Colonic mucosa (tissue), 4 donors: ENCODE measurements at regions not wholly inside any gene's neighbourhood (a gene's known extent, or its start where the extent isn't known, plus 50 kb on each side); places are given as distances from the start of the nearest gene placed in this dataset.

ENCODE experiments used
- DNase-seq: peaks from one replicate; pipeline ENCODE4 v3.0.0-alpha.2; 2020
- H3K27ac ChIP-seq: fragments of 200-600 bp; one replicate; pipeline ENCODE4 v1.8.0; 2021
- H3K27me3 ChIP-seq: fragments of 200-600 bp; one replicate; pipeline ENCODE4 v1.8.0; 2021
- H3K36me3 ChIP-seq: fragments of 200-600 bp; one replicate; pipeline ENCODE4 v1.8.0; 2021
- H3K4me1 ChIP-seq: fragments of 200-600 bp; one replicate; pipeline ENCODE4 v1.8.0; 2021; ENCODE audit warnings: mild to moderate bottlenecking
- H3K4me3 ChIP-seq: fragments of 200-600 bp; one replicate; pipeline ENCODE4 v1.8.0; 2021
- H3K9ac ChIP-seq, 2 donors: one replicate each; pipeline ENCODE4 v1.7.0; 2013; ENCODE audit warnings: control low read depth in 2 of 2, low read depth in 2 of 2, low read length in 2 of 2
- H3K9me3 ChIP-seq: fragments of 200-600 bp; one replicate; pipeline ENCODE4 v1.8.0; 2021
- intact Hi-C: fragments of 100-400 bp; cut with DNase I; formaldehyde crosslinking; loops from one replicate; pipeline ENCODE4 v1.14.1; 2022
- TF ChIP-seq, protein P1 (sequence below): fragments of 200-600 bp; IDR thresholded peaks from one replicate; pipeline ENCODE4 v1.8.0; 2022; ENCODE audit warnings: antibody characterized with exemption, mild to moderate bottlenecking
- donor health status: healthy.
- donor health status: DM: no; HTN: no; CAD: no.
- donor health status: DM: no; HTN: no; CAD: no.

DNA sequence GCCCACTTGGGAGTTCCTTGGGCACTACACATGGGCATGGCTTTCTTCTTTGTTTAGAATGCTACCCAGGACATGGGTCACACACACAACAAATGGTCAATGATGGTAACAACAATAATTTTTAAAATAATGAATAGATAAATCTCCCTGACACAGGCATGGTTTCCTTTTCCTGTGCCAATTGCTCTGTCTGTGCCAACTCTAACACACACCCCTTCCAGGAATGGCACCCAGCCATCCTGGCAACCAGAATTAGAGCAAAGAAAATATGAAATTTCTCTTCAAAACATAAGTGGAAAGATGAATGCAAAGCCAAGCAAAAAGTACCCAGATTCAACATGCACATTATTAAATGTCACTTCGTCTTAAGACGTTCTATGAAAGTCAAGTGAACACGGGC lies 104.9 kb upstream of the SOX5 start:
- intact Hi-C loops: no loop called here
- H3K4me1 ChIP-seq: no peaks in the 10 kb centered on the region
- H3K27me3 ChIP-seq: no peaks in the 10 kb centered on the region
- no peak overlapping the region for H3K27ac ChIP-seq
- H3K4me3 ChIP-seq: no peak overlapping the region
- DNase-seq: no peak
- H3K9ac ChIP-seq: no peak overlapping the region
- TF ChIP-seq, protein P1, sequence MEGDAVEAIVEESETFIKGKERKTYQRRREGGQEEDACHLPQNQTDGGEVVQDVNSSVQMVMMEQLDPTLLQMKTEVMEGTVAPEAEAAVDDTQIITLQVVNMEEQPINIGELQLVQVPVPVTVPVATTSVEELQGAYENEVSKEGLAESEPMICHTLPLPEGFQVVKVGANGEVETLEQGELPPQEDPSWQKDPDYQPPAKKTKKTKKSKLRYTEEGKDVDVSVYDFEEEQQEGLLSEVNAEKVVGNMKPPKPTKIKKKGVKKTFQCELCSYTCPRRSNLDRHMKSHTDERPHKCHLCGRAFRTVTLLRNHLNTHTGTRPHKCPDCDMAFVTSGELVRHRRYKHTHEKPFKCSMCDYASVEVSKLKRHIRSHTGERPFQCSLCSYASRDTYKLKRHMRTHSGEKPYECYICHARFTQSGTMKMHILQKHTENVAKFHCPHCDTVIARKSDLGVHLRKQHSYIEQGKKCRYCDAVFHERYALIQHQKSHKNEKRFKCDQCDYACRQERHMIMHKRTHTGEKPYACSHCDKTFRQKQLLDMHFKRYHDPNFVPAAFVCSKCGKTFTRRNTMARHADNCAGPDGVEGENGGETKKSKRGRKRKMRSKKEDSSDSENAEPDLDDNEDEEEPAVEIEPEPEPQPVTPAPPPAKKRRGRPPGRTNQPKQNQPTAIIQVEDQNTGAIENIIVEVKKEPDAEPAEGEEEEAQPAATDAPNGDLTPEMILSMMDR: no peak
- no peaks in the 10 kb centered on the region for H3K36me3 ChIP-seq
- no peaks in the 10 kb centered on the region for H3K9me3 ChIP-seq

DNA sequence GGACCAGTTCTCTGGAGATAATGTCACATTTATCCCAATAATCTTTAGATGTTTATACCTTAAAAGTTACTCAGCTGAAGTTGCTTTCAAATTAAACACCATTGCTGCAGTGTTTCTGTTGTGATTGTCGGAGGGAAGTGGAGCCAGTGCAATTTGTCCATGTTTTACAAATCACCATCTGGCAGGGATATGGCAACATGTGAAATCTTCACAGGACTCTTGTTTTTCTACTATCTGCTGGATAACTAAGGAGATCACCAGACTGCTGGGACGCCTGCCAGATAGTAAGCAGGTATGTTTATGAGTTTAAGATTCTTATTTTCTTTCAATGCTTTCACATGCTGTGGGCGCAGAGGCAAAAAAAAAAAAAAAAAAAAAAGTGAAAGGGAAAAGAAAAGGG lies 100.3 kb upstream of the SOX5 start:
- Histone ChIP-seq H3K4me3 (no peak overlapping the region), H3K4me1 (no peaks in the 10 kb centered on the region), H3K9me3 (no peaks in the 10 kb centered on the region), H3K27me3 (no peaks in the 10 kb centered on the region), H3K27ac (no peak overlapping the region), H3K9ac (no peak overlapping the region), H3K36me3 (no peaks in the 10 kb centered on the region)
- no peak for DNase-seq
- intact Hi-C loops: no loop called here
- TF ChIP-seq, protein P1: no peak

DNA sequence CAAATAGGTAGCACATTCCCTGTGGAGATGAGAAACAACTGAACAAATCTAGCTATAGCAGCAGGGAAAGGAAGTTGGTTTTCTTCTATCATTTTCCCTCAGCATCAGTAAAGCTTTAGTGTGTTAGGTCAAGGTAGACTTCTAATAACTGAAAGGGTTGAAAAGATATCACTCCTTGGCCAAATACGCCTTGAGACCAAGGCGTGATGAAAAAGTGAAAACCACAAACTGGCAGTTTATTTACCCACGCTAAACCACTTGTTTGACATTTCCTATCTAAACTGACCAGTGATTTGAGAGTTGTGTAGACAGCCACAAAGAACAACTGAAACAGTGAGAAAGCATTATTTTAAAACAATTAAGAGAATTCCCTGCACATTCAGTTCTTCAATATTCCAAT lies 99.6 kb upstream of the SOX5 start:
- DNase-seq: no peak
- TF ChIP-seq, protein P1: no peak
- H3K9ac ChIP-seq: no peak overlapping the region
- H3K27ac ChIP-seq: no peak overlapping the region
- H3K9me3 ChIP-seq: no peaks in the 10 kb centered on the region
- no peak overlapping the region for H3K4me3 ChIP-seq
- H3K27me3 ChIP-seq: no peaks in the 10 kb centered on the region
- intact Hi-C loops: no loop called here
- H3K36me3 ChIP-seq: no peaks in the 10 kb centered on the region
- no peaks in the 10 kb centered on the region for H3K4me1 ChIP-seq

DNA sequence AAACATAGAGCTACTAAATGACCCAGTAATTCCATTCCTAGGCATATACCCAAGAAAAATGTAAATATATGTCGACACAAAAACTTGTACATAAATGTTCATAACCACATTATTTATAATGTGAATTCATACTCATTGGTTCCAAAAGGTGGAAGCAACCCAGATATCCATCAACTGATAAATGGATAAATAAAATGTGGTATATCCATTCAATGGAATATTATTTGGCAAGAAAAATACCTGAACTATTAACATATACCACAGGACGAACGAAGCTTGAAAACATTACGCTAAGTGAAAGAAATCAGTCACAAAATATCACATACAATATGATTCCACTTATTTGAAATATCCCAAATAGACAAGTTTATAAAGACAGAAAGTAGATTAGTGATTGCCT lies 99.0 kb upstream of the SOX5 start:
- Histone ChIP-seq H3K27ac (no peak overlapping the region), H3K4me1 (no peaks in the 10 kb centered on the region), H3K36me3 (no peaks in the 10 kb centered on the region), H3K9ac (no peak overlapping the region), H3K27me3 (no peaks in the 10 kb centered on the region), H3K9me3 (no peaks in the 10 kb centered on the region), H3K4me3 (no peak overlapping the region)
- TF ChIP-seq, protein P1: no peak
- no peak for DNase-seq
- intact Hi-C loops: no loop called here

DNA sequence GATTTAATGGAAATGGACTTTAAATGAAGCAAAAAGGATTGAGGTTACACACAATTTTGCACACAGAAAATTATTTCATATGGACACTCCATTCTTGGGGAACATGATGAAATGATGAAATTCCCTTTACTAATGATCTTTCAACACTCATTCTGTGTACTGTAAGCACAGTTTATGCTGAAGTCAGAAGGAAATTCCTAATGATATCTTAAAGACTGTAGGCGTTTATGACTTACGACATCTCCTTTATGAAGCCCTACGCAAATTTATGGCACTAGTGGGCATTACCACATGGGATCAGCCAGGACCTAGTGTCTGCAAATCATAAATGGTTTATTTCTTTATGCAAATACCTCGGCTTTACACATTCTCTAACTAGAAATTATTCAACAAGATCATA lies 97.9 kb upstream of the SOX5 start:
- Histone ChIP-seq H3K27ac (no peak overlapping the region), H3K4me1 (no peaks in the 10 kb centered on the region), H3K9ac (no peak overlapping the region), H3K36me3 (no peaks in the 10 kb centered on the region), H3K4me3 (no peak overlapping the region), H3K27me3 (no peaks in the 10 kb centered on the region), H3K9me3 (no peaks in the 10 kb centered on the region)
- TF ChIP-seq, protein P1: no peak
- intact Hi-C loops: no loop called here
- DNase-seq: no peak

DNA sequence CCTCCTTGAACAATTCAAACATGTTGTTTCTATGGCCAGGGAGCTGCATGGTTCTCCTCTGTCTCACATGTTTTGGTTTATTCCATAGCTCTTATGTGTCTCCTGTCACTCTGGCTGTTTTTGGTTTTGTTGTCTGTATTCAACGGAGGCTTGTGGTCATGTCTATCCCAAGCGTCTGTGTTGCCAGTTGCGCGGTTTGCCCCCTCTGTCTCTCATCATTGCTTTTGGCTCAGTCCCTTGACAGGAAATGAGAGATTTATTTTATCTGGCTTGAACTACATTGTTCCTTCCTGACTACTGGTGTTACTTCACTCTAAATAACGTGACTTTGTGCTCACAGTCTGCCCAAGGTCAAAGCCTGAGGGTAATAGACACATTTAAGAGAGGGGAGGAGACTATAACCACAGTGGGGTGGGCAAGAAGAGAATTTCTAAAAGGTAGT lies 96.4 kb upstream of the SOX5 start:
- no peak for DNase-seq
- no peaks in the 10 kb centered on the region for H3K9me3 ChIP-seq
- TF ChIP-seq, protein P1: no peak
- no peak overlapping the region for H3K9ac ChIP-seq
- no peaks in the 10 kb centered on the region for H3K27me3 ChIP-seq
- intact Hi-C loops: no loop called here
- no peaks in the 10 kb centered on the region for H3K36me3 ChIP-seq
- no peak overlapping the region for H3K27ac ChIP-seq
- no peak overlapping the region for H3K4me3 ChIP-seq
- H3K4me1 ChIP-seq: no peaks in the 10 kb centered on the region
